CD4-positive, CD25-positive, alpha-beta regulatory T cell (primary cell): ENCODE measurements at regions not wholly inside any gene's neighbourhood (a gene's known extent, or its start where the extent isn't known, plus 50 kb on each side); places are given as distances from the start of the nearest gene placed in this dataset.
"Not testable (repeated sequence)": the region's sequence is repeated elsewhere in the genome, so short reads cannot be mapped to it uniquely, and the experiment has no call there.

Experiments used
- ATAC-seq, 2 donors: fragments of 150-1000 bp; cut with Tn5 transposase; one replicate each; pipeline ENCODE4 v1.10.0; 2021; ENCODE audit warnings: low read depth in 2 of 2, moderate number of reproducible peaks in 2 of 2, moderate library complexity in 1 of 2
- DNase-seq, 3 donors: peaks; one replicate each; pipeline versions ENCODE4 v3.0.0 to v3.0.0-alpha.2; 2012 to 2022; ENCODE audit warnings: mixed read lengths in 1 of 3
- H3K27ac ChIP-seq: one replicate; pipeline ENCODE4 v1.7.0; 2013; ENCODE audit warnings: mild to moderate bottlenecking, low read length; ENCODE audit not compliant: insufficient read depth, poor library complexity, severe bottlenecking
- H3K27me3 ChIP-seq: one replicate; pipeline ENCODE4 v1.7.0; 2013; ENCODE audit warnings: low read length; ENCODE audit not compliant: control insufficient read depth, insufficient read depth
- H3K36me3 ChIP-seq: one replicate; pipeline ENCODE4 v1.7.0; 2013; ENCODE audit warnings: mild to moderate bottlenecking, low read length, moderate library complexity; ENCODE audit not compliant: control insufficient read depth, insufficient read depth
- H3K4me1 ChIP-seq: 2 replicates; pipeline ENCODE4 v1.7.0; 2013; ENCODE audit warnings: mild to moderate bottlenecking, low read length; ENCODE audit not compliant: insufficient read depth, control insufficient read depth, poor library complexity, severe bottlenecking
- H3K4me3 ChIP-seq: one replicate; pipeline ENCODE4 v1.7.0; 2013; ENCODE audit warnings: low read depth, mild to moderate bottlenecking, low read length, moderate library complexity
- H3K9me3 ChIP-seq, 2 experiments: 1 replicate in 1 of 2; 2 replicates in 1 of 2; pipeline ENCODE4 v1.7.0; 2013; ENCODE audit warnings: low read length in 2 of 2, mild to moderate bottlenecking in 1 of 2, moderate library complexity in 1 of 2; ENCODE audit not compliant: control insufficient read depth in 2 of 2
- H3K27ac Mint-ChIP-seq, 3 donors: one replicate each; pipeline ENCODE4 v1.8.0; 2020 to 2022; ENCODE audit warnings: mild to moderate bottlenecking in 3 of 3, mixed read lengths in 3 of 3, moderate library complexity in 2 of 3
- H3K27me3 Mint-ChIP-seq: one replicate; pipeline ENCODE4 v1.8.0; 2022; ENCODE audit warnings: mild to moderate bottlenecking, mixed read lengths
- H3K36me3 Mint-ChIP-seq: one replicate; pipeline ENCODE4 v1.8.0; 2020; ENCODE audit warnings: mixed read lengths
- H3K4me1 Mint-ChIP-seq, 4 donors: one replicate each; pipeline ENCODE4 v1.8.0; 2020 to 2022; ENCODE audit warnings: mixed read lengths in 4 of 4, mild to moderate bottlenecking in 1 of 4
- H3K4me3 Mint-ChIP-seq, 4 donors: one replicate each; pipeline ENCODE4 v1.8.0; 2020 to 2022; ENCODE audit warnings: mild to moderate bottlenecking in 4 of 4, mixed read lengths in 4 of 4, moderate library complexity in 3 of 4
- H3K9me3 Mint-ChIP-seq, 7 donors: one replicate each; pipeline ENCODE4 v1.8.0; 2020 to 2022; ENCODE audit warnings: mixed read lengths in 7 of 7, mild to moderate bottlenecking in 3 of 7, moderate library complexity in 2 of 7

DNA sequence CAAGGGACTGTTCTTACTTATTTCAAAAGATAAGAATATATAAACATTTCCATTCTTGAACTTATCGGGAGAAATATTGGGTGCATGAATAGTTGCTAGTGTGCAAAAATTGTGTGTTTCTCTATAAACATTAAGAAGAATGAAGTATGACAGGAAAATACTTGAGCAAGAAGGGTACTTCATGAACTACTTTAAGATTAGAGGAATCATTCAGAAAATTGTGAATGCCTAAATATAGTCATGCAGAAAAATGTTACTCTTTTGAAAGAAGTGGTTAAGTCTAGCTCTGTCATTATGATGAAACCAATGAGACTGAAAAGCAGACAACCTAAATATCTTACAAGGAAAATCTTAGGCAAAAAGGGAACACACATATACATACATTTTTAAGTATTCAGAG is 207.8 kb upstream of the PCDH18 start:
- peaks cover 0 to 13% (median 3%) of the 10 kb centered on the region in 7 donors for H3K9me3 Mint-ChIP-seq
- H3K27ac Mint-ChIP-seq, result no peak overlapping the region
- no peaks in the 10 kb centered on the region for H3K36me3 ChIP-seq
- DNase-seq (no peak), ATAC-seq (no peak)
- H3K4me1 ChIP-seq, result no peaks in the 10 kb centered on the region
- H3K4me3 Mint-ChIP-seq, result no peak overlapping the region
- H3K27ac ChIP-seq, result no peak overlapping the region
- H3K27me3 ChIP-seq, result no peaks in the 10 kb centered on the region
- no peaks in the 10 kb centered on the region for H3K9me3 ChIP-seq
- H3K4me1 Mint-ChIP-seq, result no peaks in the 10 kb centered on the region
- no peak overlapping the region for H3K4me3 ChIP-seq
- no peaks in the 10 kb centered on the region for H3K36me3 Mint-ChIP-seq
- H3K27me3 Mint-ChIP-seq, result no peaks in the 10 kb centered on the region

- Mint-ChIP-seq H3K9me3 (peaks cover 3 to 11% (median 6%) of the 10 kb centered on the region in 7 donors), H3K4me3 (no peak overlapping the region), H3K4me1 (no peaks in the 10 kb centered on the region), H3K36me3 (no peaks in the 10 kb centered on the region), H3K27me3 (no peaks in the 10 kb centered on the region), H3K27ac (no peak overlapping the region)
- Histone ChIP-seq H3K27ac (no peak overlapping the region), H3K4me3 (no peak overlapping the region), H3K4me1 (no peaks in the 10 kb centered on the region), H3K27me3 (no peaks in the 10 kb centered on the region), H3K36me3 (no peaks in the 10 kb centered on the region), H3K9me3 (no peaks in the 10 kb centered on the region)
- ATAC-seq, result no peak
- no peak for DNase-seq
Measured at GRCh38 chr4:137739391-137739790, 207.1 kb upstream of the PCDH18 start.

DNA sequence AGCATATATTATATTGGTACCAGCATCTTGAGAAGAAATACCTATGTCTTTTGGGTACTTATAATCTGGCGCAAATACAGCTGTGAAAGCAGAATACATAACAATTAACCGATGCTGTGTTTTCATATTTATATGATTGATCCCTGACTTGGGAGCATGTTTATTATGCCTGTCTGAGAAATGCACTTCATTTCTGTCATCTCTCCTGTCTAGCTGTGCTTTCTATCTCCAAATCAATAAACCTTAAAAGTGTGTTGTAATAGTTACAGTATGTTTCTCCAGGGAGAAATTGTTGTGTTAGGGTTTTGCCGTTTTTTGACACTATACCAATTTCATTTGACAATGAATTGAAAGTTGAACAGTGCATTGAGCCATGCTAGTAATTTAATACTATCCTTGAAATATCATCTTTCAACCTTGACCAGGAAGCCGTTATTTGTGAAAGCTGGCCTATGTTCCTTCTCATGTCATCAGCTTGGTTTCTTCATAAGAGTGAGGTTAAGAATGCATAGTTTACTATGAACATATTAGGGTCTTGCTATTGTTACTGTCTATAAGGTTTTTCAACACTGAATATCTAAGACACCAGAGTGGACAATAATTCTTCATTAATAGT is 206.2 kb upstream of the PCDH18 start:
- Mint-ChIP-seq H3K27ac (no peak overlapping the region), H3K36me3 (no peaks in the 10 kb centered on the region), H3K4me1 (no peaks in the 10 kb centered on the region)

GRCh38 chr4:137735561-137736104 is 203.3 kb upstream of the PCDH18 start:
- Histone ChIP-seq H3K27me3 (no peaks in the 10 kb centered on the region), H3K27ac (no peak overlapping the region), H3K9me3 (no peaks in the 10 kb centered on the region), H3K4me1 (no peaks in the 10 kb centered on the region), H3K4me3 (no peak overlapping the region), H3K36me3 (no peaks in the 10 kb centered on the region)
- Mint-ChIP-seq H3K36me3 (no peaks in the 10 kb centered on the region), H3K27me3 (no peaks in the 10 kb centered on the region), H3K4me3 (no peak overlapping the region), H3K9me3 (peaks cover 0 to 27% (median 8%) of the 10 kb centered on the region in 7 donors), H3K4me1 (no peaks in the 10 kb centered on the region), H3K27ac (no peak overlapping the region)
- no peak for ATAC-seq
- no peak for DNase-seq

More for the DNA sequence above, 206.2 kb upstream of the PCDH18 start:
- Mint-ChIP-seq H3K27me3 (no peaks in the 10 kb centered on the region), H3K9me3 (peaks cover 3 to 12% (median 7%) of the 10 kb centered on the region in 7 donors), H3K4me3 (no peak overlapping the region)
- DNase-seq, result no peak
- H3K4me1 ChIP-seq, result no peaks in the 10 kb centered on the region
- ATAC-seq, result no peak
- H3K9me3 ChIP-seq, result no peaks in the 10 kb centered on the region
- no peak overlapping the region for H3K27ac ChIP-seq
- no peaks in the 10 kb centered on the region for H3K36me3 ChIP-seq
- H3K4me3 ChIP-seq, result no peak overlapping the region
- H3K27me3 ChIP-seq, result no peaks in the 10 kb centered on the region

- H3K4me1 Mint-ChIP-seq, H3K27ac Mint-ChIP-seq: not testable (repeated sequence)
Measured at GRCh38 chr4:137733174-137734141, 201.2 kb upstream of the PCDH18 start.

DNA sequence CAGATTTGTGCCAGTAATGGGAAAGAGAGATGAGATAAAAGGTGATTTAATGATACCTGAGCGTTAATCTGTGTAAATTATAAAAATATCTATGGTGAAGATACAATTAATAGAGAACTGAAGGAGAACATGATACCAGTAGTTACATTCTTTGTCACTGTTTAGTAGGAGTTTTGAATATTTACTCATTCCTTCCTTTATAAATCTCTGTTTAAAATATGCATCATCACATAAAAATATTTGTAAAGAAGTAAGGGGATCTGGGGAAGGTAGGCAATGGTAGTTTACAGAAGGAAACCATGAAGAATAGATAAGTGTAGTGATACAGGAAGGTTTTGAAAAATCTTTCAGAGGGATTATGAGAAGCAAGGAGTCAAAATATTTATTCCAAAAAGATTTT is 190.6 kb upstream of the PCDH18 start:
- DNase-seq, result no peak
- no peaks in the 10 kb centered on the region for H3K27me3 Mint-ChIP-seq
- ATAC-seq, result no peak
- no peaks in the 10 kb centered on the region for H3K36me3 ChIP-seq
- no peak overlapping the region for H3K4me3 ChIP-seq
- H3K4me3 Mint-ChIP-seq, result no peak overlapping the region
- no peaks in the 10 kb centered on the region for H3K27me3 ChIP-seq
- no peak overlapping the region for H3K27ac Mint-ChIP-seq
- no peaks in the 10 kb centered on the region for H3K9me3 ChIP-seq
- H3K9me3 Mint-ChIP-seq, result peaks cover 0 to 5% (median 3%) of the 10 kb centered on the region in 7 donors
- no peaks in the 10 kb centered on the region for H3K4me1 Mint-ChIP-seq
- H3K4me1 ChIP-seq, result no peaks in the 10 kb centered on the region
- no peaks in the 10 kb centered on the region for H3K36me3 Mint-ChIP-seq
- no peak overlapping the region for H3K27ac ChIP-seq

More at GRCh38 chr4:137733174-137734141, 201.2 kb upstream of the PCDH18 start:
- not testable (repeated sequence) for H3K27ac ChIP-seq, H3K9me3 ChIP-seq, H3K36me3 ChIP-seq, DNase-seq, H3K36me3 Mint-ChIP-seq, H3K4me3 Mint-ChIP-seq, ATAC-seq, H3K27me3 ChIP-seq, H3K27me3 Mint-ChIP-seq, H3K4me1 ChIP-seq, H3K4me3 ChIP-seq
- peaks cover 0 to 35% (median 8%) of the 10 kb centered on the region in 7 donors for H3K9me3 Mint-ChIP-seq

- Histone ChIP-seq H3K4me1 (no peaks in the 10 kb centered on the region), H3K9me3 (no peaks in the 10 kb centered on the region), H3K4me3 (no peak overlapping the region), H3K27me3 (no peaks in the 10 kb centered on the region), H3K36me3 (no peaks in the 10 kb centered on the region), H3K27ac (no peak overlapping the region)
- no peaks in the 10 kb centered on the region for H3K4me1 Mint-ChIP-seq
- H3K27ac Mint-ChIP-seq, result no peak overlapping the region
- ATAC-seq (no peak), DNase-seq (no peak)
- H3K9me3 Mint-ChIP-seq, result peaks cover 0 to 16% (median 8%) of the 10 kb centered on the region in 7 donors
- H3K27me3 Mint-ChIP-seq, result no peaks in the 10 kb centered on the region
- H3K36me3 Mint-ChIP-seq, result no peaks in the 10 kb centered on the region
- H3K4me3 Mint-ChIP-seq, result no peak overlapping the region
Measured at GRCh38 chr4:137711502-137711901, 179.2 kb upstream of the PCDH18 start.
